Urinary bladder (tissue), 3 donors: ENCODE measurements at regions not wholly inside any gene's neighbourhood (a gene's known extent, or its start where the extent isn't known, plus 50 kb on each side); places are given as distances from the start of the nearest gene placed in this dataset.
"Not testable (repeated sequence)": the region's sequence is repeated elsewhere in the genome, so short reads cannot be mapped to it uniquely, and the experiment has no call there.

Source experiments
- DNase-seq: peaks from one replicate; pipeline ENCODE4 v3.0.0-alpha.2; 2015; ENCODE audit errors: extremely low spot score
- H3K27ac ChIP-seq: one replicate; pipeline ENCODE4 v1.5.1; 2013; ENCODE audit warnings: low read depth, mild to moderate bottlenecking, moderate library complexity
- H3K36me3 ChIP-seq: one replicate; pipeline ENCODE4 v1.6.1; 2013; ENCODE audit warnings: mild to moderate bottlenecking, moderate library complexity; ENCODE audit not compliant: insufficient read depth
- H3K4me1 ChIP-seq: one replicate; pipeline ENCODE4 v1.6.1; 2013; ENCODE audit warnings: mild to moderate bottlenecking, moderate library complexity; ENCODE audit not compliant: insufficient read depth
- H3K4me3 ChIP-seq: one replicate; pipeline ENCODE4 v1.5.1; 2013; ENCODE audit warnings: low read depth, low read length
- WGBS: extraction: QIAGEN DNeasy Blood & Tissue Kit; methylation state at CpG from one replicate; pipeline ENCODE4 v1.1.7; 2013; 5-methylcytosine and 5-hydroxymethylcytosine counted together
- donor health status: healthy with polysubstance abuse.
- donor health status: healthy.

DNA sequence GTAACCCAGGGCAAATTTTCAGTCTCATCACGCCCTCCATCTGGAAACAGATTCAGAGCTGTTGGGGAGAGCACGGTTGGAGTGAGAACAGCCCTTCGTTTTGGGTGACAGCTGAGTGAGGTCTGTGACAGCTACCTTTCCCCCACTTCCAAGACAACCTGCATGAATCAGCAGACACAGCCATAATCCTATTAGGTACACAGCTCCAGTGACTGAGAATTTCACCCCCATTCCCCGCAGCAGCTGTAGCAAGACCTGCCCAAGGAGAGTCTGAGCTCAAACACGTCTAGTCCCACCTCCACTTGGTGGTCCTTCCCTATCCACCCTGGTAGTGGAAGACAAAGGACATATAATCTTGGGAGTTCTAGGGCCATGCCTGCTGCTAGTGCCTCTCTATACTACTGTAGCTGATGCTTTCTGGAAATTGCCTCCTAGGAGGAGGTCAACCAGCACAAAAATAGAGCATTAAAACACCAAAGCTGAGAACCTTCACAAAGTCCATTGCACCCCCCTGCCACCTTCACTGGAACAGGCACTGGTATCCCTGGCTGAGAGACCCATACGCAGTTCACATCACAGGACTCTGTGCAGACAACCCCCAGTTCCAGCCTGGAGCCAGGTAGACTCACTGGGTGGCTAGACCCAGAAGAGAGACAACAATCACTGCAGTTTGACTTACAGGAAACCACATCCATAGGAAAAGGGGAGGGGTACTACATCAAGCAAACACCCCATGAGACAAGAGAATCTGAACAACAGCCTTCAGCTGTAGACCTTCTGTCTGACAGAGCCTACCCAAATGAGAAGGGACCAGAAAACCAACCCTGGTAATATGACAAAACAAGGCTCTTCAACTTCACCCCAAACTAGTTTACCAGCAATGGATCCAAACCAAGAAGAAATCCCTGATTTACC is 448.6 kb upstream of the CBLB start:
- 95% methylated on average over 6 of the region's 6 CpGs for WGBS
- Histone ChIP-seq H3K4me3 (no peak overlapping the region), H3K27ac (no peak overlapping the region), H3K36me3 (no peaks in the 10 kb centered on the region), H3K4me1 (no peaks in the 10 kb centered on the region)
- DNase-seq, result no peak

GRCh38 chr3:106321438-106321837 is 452.6 kb upstream of the CBLB start:
- WGBS, result 95% methylated on average over 1 of the region's 1 CpG
- not testable (repeated sequence) for H3K4me1 ChIP-seq, H3K4me3 ChIP-seq, H3K36me3 ChIP-seq, H3K27ac ChIP-seq, DNase-seq

DNA sequence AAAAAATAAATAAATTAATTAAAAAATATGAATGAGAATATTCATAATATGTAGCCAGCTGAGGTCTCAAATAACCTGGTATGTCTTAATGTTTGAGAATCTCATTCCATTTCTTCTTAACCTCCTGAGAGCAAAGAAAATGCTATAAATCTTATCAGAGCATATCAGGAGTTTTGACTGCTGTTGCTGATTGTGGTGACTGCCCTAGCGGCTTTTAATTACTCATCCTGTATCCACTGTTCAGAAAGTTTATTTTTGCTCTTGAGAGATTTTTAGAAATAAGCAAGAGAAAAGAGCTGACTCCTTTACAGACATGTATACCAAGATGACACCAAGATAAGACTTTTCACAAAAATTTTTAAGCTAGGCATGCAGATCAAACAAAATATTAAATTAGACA is 454.8 kb upstream of the CBLB start:
- H3K36me3 ChIP-seq, result no peaks in the 10 kb centered on the region
- no peak for DNase-seq

GRCh38 chr3:106326941-106327695 is 458.3 kb upstream of the CBLB start:
- Histone ChIP-seq H3K4me3 (no peak overlapping the region), H3K36me3 (no peaks in the 10 kb centered on the region), H3K4me1 (no peaks in the 10 kb centered on the region), H3K27ac (no peak overlapping the region)
- DNase-seq, result no peak
- 72% methylated on average over 4 of the region's 4 CpGs for WGBS

More for the DNA sequence above, 454.8 kb upstream of the CBLB start:
- no peaks in the 10 kb centered on the region for H3K4me1 ChIP-seq
- WGBS, result 82% methylated on average over 1 of the region's 1 CpG
- H3K27ac ChIP-seq, result no peak overlapping the region
- H3K4me3 ChIP-seq, result no peak overlapping the region

- no peaks in the 10 kb centered on the region for H3K4me1 ChIP-seq
- 81% methylated on average over 1 of the region's 1 CpG for WGBS
- no peak overlapping the region for H3K27ac ChIP-seq
- DNase-seq, result no peak
- no peak overlapping the region for H3K4me3 ChIP-seq
- H3K36me3 ChIP-seq, result no peaks in the 10 kb centered on the region
Observed at GRCh38 chr3:106327696-106328025, 458.8 kb upstream of the CBLB start.

- no peak for DNase-seq
- no peak overlapping the region for H3K27ac ChIP-seq
- WGBS, result 96% methylated on average over 2 of the region's 2 CpGs
- no peak overlapping the region for H3K4me3 ChIP-seq
- H3K4me1 ChIP-seq, result no peaks in the 10 kb centered on the region
- H3K36me3 ChIP-seq, result no peaks in the 10 kb centered on the region
Observed at GRCh38 chr3:106328224-106328623, 459.4 kb upstream of the CBLB start.

GRCh38 chr3:106329521-106329920 is 460.7 kb upstream of the CBLB start:
- Histone ChIP-seq H3K4me3 (no peak overlapping the region), H3K4me1 (no peaks in the 10 kb centered on the region), H3K27ac (no peak overlapping the region), H3K36me3 (no peaks in the 10 kb centered on the region)
- WGBS, result 51% methylated on average over 3 of the region's 3 CpGs
- no peak for DNase-seq

GRCh38 chr3:106331636-106332035 is 462.8 kb upstream of the CBLB start:
- no peaks in the 10 kb centered on the region for H3K4me1 ChIP-seq
- no peak overlapping the region for H3K27ac ChIP-seq
- H3K36me3 ChIP-seq, result no peaks in the 10 kb centered on the region
- no peak for DNase-seq
- no peak overlapping the region for H3K4me3 ChIP-seq

GRCh38 chr3:106332129-106332528 is 463.3 kb upstream of the CBLB start:
- Histone ChIP-seq H3K36me3 (no peaks in the 10 kb centered on the region), H3K4me3 (no peak overlapping the region), H3K4me1 (no peaks in the 10 kb centered on the region), H3K27ac (no peak overlapping the region)
- no peak for DNase-seq
- 96% methylated on average over 1 of the region's 1 CpG for WGBS

DNA sequence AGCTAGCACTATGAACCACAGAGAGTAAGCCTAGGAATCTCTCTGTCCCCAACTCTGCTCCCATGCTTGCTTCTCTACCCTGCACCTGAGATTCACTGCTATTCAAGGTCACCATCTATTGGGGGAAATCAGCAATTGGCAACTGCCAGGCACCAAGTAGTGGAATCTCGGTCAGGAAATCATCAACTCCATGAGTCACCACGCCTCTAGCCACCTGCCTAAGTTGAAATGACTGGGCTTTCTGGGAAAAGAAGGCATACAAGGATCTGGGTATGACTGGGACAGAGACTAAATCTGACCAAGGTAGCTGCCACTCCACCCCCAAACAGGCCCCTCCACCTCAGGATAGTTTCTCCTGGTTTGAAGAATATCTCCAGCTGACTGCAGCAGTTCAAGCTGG is 464.1 kb upstream of the CBLB start:
- Histone ChIP-seq H3K4me3 (no peak overlapping the region), H3K27ac (no peak overlapping the region), H3K4me1 (no peaks in the 10 kb centered on the region), H3K36me3 (no peaks in the 10 kb centered on the region)
- 95% methylated on average over 2 of the region's 2 CpGs for WGBS
- no peak for DNase-seq

GRCh38 chr3:106333911-106334618 is 465.3 kb upstream of the CBLB start:
- Histone ChIP-seq H3K36me3 (no peaks in the 10 kb centered on the region), H3K27ac (no peak overlapping the region), H3K4me3 (no peak overlapping the region), H3K4me1 (no peaks in the 10 kb centered on the region)
- no peak for DNase-seq
- 79% methylated on average over 3 of the region's 3 CpGs for WGBS

DNA sequence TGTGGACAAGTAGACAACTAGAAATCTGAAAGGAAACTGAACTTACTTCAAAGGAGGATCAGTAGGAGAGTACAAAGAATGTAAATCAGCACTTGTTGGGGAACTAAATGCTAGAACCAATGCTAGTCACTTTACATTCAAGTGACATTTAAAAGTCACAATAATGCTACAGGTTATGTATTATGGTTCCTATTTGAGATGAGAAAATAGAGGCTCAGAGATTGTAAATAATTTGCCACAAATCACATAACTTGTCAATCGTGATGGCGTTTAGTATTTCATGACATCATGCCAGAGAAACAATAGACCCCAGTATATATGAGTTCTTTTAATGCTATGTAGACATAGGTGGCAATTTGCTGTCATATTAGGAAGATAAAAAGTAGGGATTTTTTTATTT is 467.8 kb upstream of the CBLB start:
- H3K27ac ChIP-seq, result no peak overlapping the region
- no peak for DNase-seq
- H3K4me1 ChIP-seq, result no peaks in the 10 kb centered on the region
- H3K36me3 ChIP-seq, result no peaks in the 10 kb centered on the region
- no peak overlapping the region for H3K4me3 ChIP-seq
- WGBS, result 93% methylated on average over 2 of the region's 2 CpGs

DNA sequence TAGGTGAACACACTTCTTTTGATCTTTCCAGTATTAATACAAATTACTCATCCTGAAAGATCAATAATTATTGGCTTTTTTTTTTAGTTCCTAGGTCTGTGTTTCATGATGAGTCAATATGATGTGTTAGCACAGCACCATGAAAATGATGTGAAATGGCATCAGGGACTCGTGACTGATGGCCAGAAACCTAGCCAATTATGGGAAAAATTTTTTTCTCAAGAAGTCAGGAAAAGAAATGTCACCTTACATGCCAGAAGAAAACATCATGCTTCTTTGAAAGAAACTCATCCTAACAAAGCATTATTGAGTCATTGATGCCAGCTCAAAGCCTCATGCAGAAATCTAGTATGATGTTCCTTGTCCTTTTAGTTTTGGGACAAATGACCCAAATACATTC is 468.3 kb upstream of the CBLB start:
- Histone ChIP-seq H3K4me3 (no peak overlapping the region), H3K27ac (no peak overlapping the region), H3K36me3 (no peaks in the 10 kb centered on the region), H3K4me1 (no peaks in the 10 kb centered on the region)
- 92% methylated on average over 1 of the region's 1 CpG for WGBS
- no peak for DNase-seq
